ENCODE measurements at regions not wholly inside any gene's neighbourhood (a gene's known extent, or its start where the extent isn't known, plus 50 kb on each side); places are given as distances from the start of the nearest gene placed in this dataset.

DNA sequence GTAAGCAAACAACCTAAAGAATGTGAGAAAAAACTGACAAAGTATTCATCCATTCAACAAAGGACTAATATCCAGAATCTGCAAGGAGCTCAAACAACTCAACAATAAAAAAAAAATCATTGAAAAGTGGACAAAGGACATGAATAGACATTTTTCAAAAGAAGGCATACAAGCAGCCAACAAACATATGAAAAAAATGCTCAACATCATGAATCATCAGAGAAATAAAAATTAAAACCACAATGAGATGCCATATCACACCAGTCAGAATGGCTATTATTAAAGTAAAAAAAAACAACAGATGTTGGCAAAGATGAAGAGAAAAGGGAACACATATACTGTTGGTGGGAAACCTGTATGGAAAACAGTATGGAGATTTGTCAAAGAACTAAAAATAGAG, 120.7 kb upstream of the ADGRL3 start:
- Histone ChIP-seq H2AFZ (ENCODE audit: low read length) (no peak overlapping the region), H3K79me2 (ENCODE audit: control insufficient read depth in 1 of 2, insufficient read depth in 2 of 2, low read length in 2 of 2) (no peaks in the 10 kb centered on the region), H3K27me3 (replicated peaks in 1 of 4; ENCODE audit: control insufficient read depth in 3 of 4, extremely low read depth in 1 of 4, insufficient read depth in 3 of 4, low read length in 3 of 4) (no peaks in the 10 kb centered on the region), H3K23ac (ENCODE audit: insufficient read length) (no peak overlapping the region), H3K18ac (ENCODE audit: extremely low read depth, low read length) (no peak overlapping the region), H3K27ac (ENCODE audit: low read depth, low read length) (no peak overlapping the region), H3K4me3 (ENCODE audit: extremely low read depth in 1 of 4, insufficient read depth in 2 of 4, low read depth in 3 of 4, low read length in 4 of 4) (no peak overlapping the region), H3K36me3 (ENCODE audit: control insufficient read depth in 2 of 4, insufficient read depth in 4 of 4, low read length in 3 of 4) (no peaks in the 10 kb centered on the region), H3K4me1 (replicated peaks in 1 of 4; ENCODE audit: control insufficient read depth in 3 of 4, insufficient read depth in 4 of 4, low read length in 3 of 4) (no peaks in the 10 kb centered on the region), H2BK5ac (ENCODE audit: low read depth, low read length) (no peak overlapping the region), H3K23me2 (ENCODE audit: low read depth, low read length) (no peaks in the 10 kb centered on the region), H3K14ac (ENCODE audit: insufficient read length) (no peak overlapping the region), H2BK120ac (replicated peaks; ENCODE audit: low read depth, low read length) (no peak overlapping the region), H4K8ac (ENCODE audit: extremely low read depth, insufficient read depth, low read length) (no peak overlapping the region), H3K9me3 (ENCODE audit: insufficient read depth in 2 of 2, low read depth in 1 of 2, low read length in 1 of 2) (no peaks in the 10 kb centered on the region), H3K4ac (replicated peaks; ENCODE audit: insufficient read length, low read depth, low read length) (no peak overlapping the region), H3K4me2 (ENCODE audit: insufficient read depth in 1 of 2, low read depth in 2 of 2, low read length in 2 of 2) (no peak overlapping the region), H3K56ac (replicated peaks; ENCODE audit: insufficient read length, low read depth, low read length) (no peak overlapping the region), H2BK15ac (ENCODE audit: low read length) (no peak overlapping the region), H4K5ac (ENCODE audit: insufficient read length, low read depth, low read length) (no peak overlapping the region), H3K79me1 (ENCODE audit: low read depth, low read length) (no peaks in the 10 kb centered on the region), H2BK20ac (ENCODE audit: low read length) (no peak overlapping the region), H3K9ac (replicated peaks in 1 of 4; ENCODE audit: extremely low read depth in 1 of 4, low read depth in 3 of 4, low read length in 3 of 4) (no peak overlapping the region), H4K20me1 (replicated peaks in 1 of 2; ENCODE audit: control insufficient read depth in 1 of 2, insufficient read depth in 2 of 2, low read length in 2 of 2) (no peaks in the 10 kb centered on the region), H4K91ac (replicated peaks; ENCODE audit: insufficient read length, low read length) (no peak overlapping the region), H2AK5ac (ENCODE audit: low read depth, low read length) (no peak overlapping the region), H2BK12ac (ENCODE audit: low read depth, low read length) (no peak overlapping the region)
- FAIRE-seq, result no peak
- TF ChIP-seq ASH2L (IDR thresholded peaks at IDR 0.05; ENCODE audit: low read length) (no peak), FOSL1 (IDR thresholded peaks at IDR 0.05; ENCODE audit: insufficient read depth, low read depth, low read length) (no peak)
- ChIA-PET CTCF (ENCODE audit: partially characterized antibody) (no interaction called here), POLR2A (ENCODE audit: partially characterized antibody) (no interaction called here)
- no peak for DNase-seq (ENCODE audit: low read depth in 1 of 2, low spot score in 2 of 2)
